HUES48 (cell line): ENCODE measurements at regions not wholly inside any gene's neighbourhood (a gene's known extent, or its start where the extent isn't known, plus 50 kb on each side); places are given as distances from the start of the nearest gene placed in this dataset.

Experiments used
- H3K27ac ChIP-seq: one replicate; pipeline ENCODE4 v1.7.0; 2013; ENCODE audit warnings: low read depth, low read length, inconsistent platforms
- H3K27me3 ChIP-seq: 2 replicates; pipeline ENCODE4 v1.6.1; 2013; ENCODE audit warnings: mild to moderate bottlenecking, low read length; ENCODE audit not compliant: control insufficient read depth, insufficient read depth
- H3K36me3 ChIP-seq: 2 replicates; pipeline ENCODE4 v1.6.1; 2013; ENCODE audit warnings: low read length; ENCODE audit not compliant: control insufficient read depth, insufficient read depth
- H3K4me1 ChIP-seq: 2 replicates; pipeline ENCODE4 v1.6.1; 2013; ENCODE audit warnings: mild to moderate bottlenecking, low read length; ENCODE audit not compliant: control insufficient read depth, insufficient read depth
- H3K4me3 ChIP-seq: 2 replicates; pipeline ENCODE4 v1.5.1; 2013; ENCODE audit warnings: mild to moderate bottlenecking, low read depth, low read length
- H3K9ac ChIP-seq: 2 replicates; pipeline ENCODE4 v1.6.1; 2013; ENCODE audit warnings: mild to moderate bottlenecking, low read depth, low read length, moderate library complexity
- H3K9me3 ChIP-seq: 2 replicates; pipeline ENCODE4 v1.6.1; 2013; ENCODE audit warnings: low read length; ENCODE audit not compliant: control insufficient read depth, insufficient read depth

GRCh38 chr16:72565106-72565505, 393.2 kb upstream of the PMFBP1 start:
- no peaks in the 10 kb centered on the region for H3K27me3 ChIP-seq

GRCh38 chr16:72560617-72561016, 388.7 kb upstream of the PMFBP1 start:
- H3K9ac ChIP-seq, result no peak overlapping the region
- H3K36me3 ChIP-seq, result no peaks in the 10 kb centered on the region
- H3K27me3 ChIP-seq, result no peaks in the 10 kb centered on the region
- H3K27ac ChIP-seq, result no peak overlapping the region
- no peaks in the 10 kb centered on the region for H3K9me3 ChIP-seq
- no peak overlapping the region for H3K4me3 ChIP-seq
- H3K4me1 ChIP-seq, result no peaks in the 10 kb centered on the region

More at GRCh38 chr16:72565106-72565505, 393.2 kb upstream of the PMFBP1 start:
- no peaks in the 10 kb centered on the region for H3K36me3 ChIP-seq
- no peak overlapping the region for H3K4me3 ChIP-seq
- H3K9ac ChIP-seq, result no peak overlapping the region
- peaks cover 16% of the 10 kb centered on the region for H3K4me1 ChIP-seq
- H3K27ac ChIP-seq, result no peak overlapping the region
- H3K9me3 ChIP-seq, result no peaks in the 10 kb centered on the region

GRCh38 chr16:72558501-72558900, 386.5 kb upstream of the PMFBP1 start:
- H3K27ac ChIP-seq, result no peak overlapping the region
- H3K27me3 ChIP-seq, result no peaks in the 10 kb centered on the region
- no peak overlapping the region for H3K9ac ChIP-seq
- no peaks in the 10 kb centered on the region for H3K9me3 ChIP-seq
- H3K4me1 ChIP-seq, result no peaks in the 10 kb centered on the region
- H3K4me3 ChIP-seq, result no peak overlapping the region
- H3K36me3 ChIP-seq, result no peaks in the 10 kb centered on the region

- no peaks in the 10 kb centered on the region for H3K36me3 ChIP-seq
These were observed 383.0 kb upstream of the PMFBP1 start for GRCh38 chr16:72554935-72555334.

GRCh38 chr16:72552654-72553053, 380.7 kb upstream of the PMFBP1 start:
- Histone ChIP-seq H3K9ac (no peak overlapping the region), H3K27me3 (no peaks in the 10 kb centered on the region), H3K9me3 (no peaks in the 10 kb centered on the region; the same call in 1 of the 2 replicates), H3K4me3 (no peak overlapping the region), H3K36me3 (no peaks in the 10 kb centered on the region), H3K27ac (no peak overlapping the region), H3K4me1 (no peaks in the 10 kb centered on the region)

More at GRCh38 chr16:72554935-72555334, 383.0 kb upstream of the PMFBP1 start:
- H3K9ac ChIP-seq, result no peak overlapping the region
- no peaks in the 10 kb centered on the region for H3K27me3 ChIP-seq
- no peak overlapping the region for H3K27ac ChIP-seq
- no peaks in the 10 kb centered on the region for H3K4me1 ChIP-seq
- no peak overlapping the region for H3K4me3 ChIP-seq
- no peaks in the 10 kb centered on the region for H3K9me3 ChIP-seq

- Histone ChIP-seq H3K9me3 (no peaks in the 10 kb centered on the region; the same call in 1 of the 2 replicates), H3K4me1 (no peaks in the 10 kb centered on the region), H3K36me3 (no peaks in the 10 kb centered on the region), H3K27ac (no peak overlapping the region), H3K27me3 (no peaks in the 10 kb centered on the region), H3K4me3 (no peak overlapping the region), H3K9ac (no peak overlapping the region)
These were observed 379.7 kb upstream of the PMFBP1 start for GRCh38 chr16:72551649-72552048.

GRCh38 chr16:72549878-72550277, 377.9 kb upstream of the PMFBP1 start:
- Histone ChIP-seq H3K4me3 (no peak overlapping the region), H3K9ac (no peak overlapping the region), H3K4me1 (no peaks in the 10 kb centered on the region)

GRCh38 chr16:72542102-72542501, 370.1 kb upstream of the PMFBP1 start:
- Histone ChIP-seq H3K4me1 (no peaks in the 10 kb centered on the region), H3K27me3 (no peaks in the 10 kb centered on the region), H3K36me3 (no peaks in the 10 kb centered on the region), H3K9me3 (no peaks in the 10 kb centered on the region), H3K4me3 (no peak overlapping the region), H3K27ac (no peak overlapping the region), H3K9ac (no peak overlapping the region)

More at GRCh38 chr16:72549878-72550277, 377.9 kb upstream of the PMFBP1 start:
- Histone ChIP-seq H3K9me3 (no peaks in the 10 kb centered on the region; the same call in 1 of the 2 replicates), H3K27ac (no peak overlapping the region), H3K27me3 (no peaks in the 10 kb centered on the region), H3K36me3 (no peaks in the 10 kb centered on the region)

- H3K4me3 ChIP-seq, result no peak overlapping the region
- no peaks in the 10 kb centered on the region for H3K36me3 ChIP-seq
- no peaks in the 10 kb centered on the region for H3K4me1 ChIP-seq
- no peaks in the 10 kb centered on the region for H3K27me3 ChIP-seq
- H3K9ac ChIP-seq, result no peak overlapping the region
- H3K27ac ChIP-seq, result no peak overlapping the region
- H3K9me3 ChIP-seq, result no peaks in the 10 kb centered on the region
These were observed 365.7 kb upstream of the PMFBP1 start for GRCh38 chr16:72537664-72538063.

- Histone ChIP-seq H3K4me3 (no peak overlapping the region), H3K27ac (no peak overlapping the region), H3K9ac (no peak overlapping the region), H3K4me1 (no peaks in the 10 kb centered on the region), H3K9me3 (no peaks in the 10 kb centered on the region), H3K27me3 (no peaks in the 10 kb centered on the region), H3K36me3 (no peaks in the 10 kb centered on the region)
These were observed 364.9 kb upstream of the PMFBP1 start for GRCh38 chr16:72536723-72537435.

- Histone ChIP-seq H3K4me3 (no peak overlapping the region), H3K9me3 (no peaks in the 10 kb centered on the region), H3K27me3 (no peaks in the 10 kb centered on the region), H3K4me1 (no peaks in the 10 kb centered on the region), H3K27ac (no peak overlapping the region), H3K36me3 (no peaks in the 10 kb centered on the region), H3K9ac (no peak overlapping the region)
These were observed 361.0 kb upstream of the PMFBP1 start for GRCh38 chr16:72532906-72533410.
